Sigmoid colon (tissue), 4 donors: ENCODE measurements at regions not wholly inside any gene's neighbourhood (a gene's known extent, or its start where the extent isn't known, plus 50 kb on each side); places are given as distances from the start of the nearest gene placed in this dataset.

ENCODE experiments used
- POLR2AphosphoS5 ChIP-seq, 4 donors: sonication (generic); formaldehyde crosslinking; IDR thresholded peaks; one replicate each; pipeline ENCODE4 v1.6.1; 2017; ENCODE audit warnings: antibody characterized with exemption in 4 of 4
- TF ChIP-seq, protein P1 (sequence below), 4 experiments: fragments of 450-650 bp in 3 of 4; fragments of 200-600 bp in 1 of 4; IDR thresholded peaks; one replicate each; pipeline ENCODE4 v1.5.1; 2016 to 2019; ENCODE audit warnings: antibody characterized with exemption in 4 of 4, mild to moderate bottlenecking in 3 of 4, moderate library complexity in 2 of 4

- TF ChIP-seq, protein P1, sequence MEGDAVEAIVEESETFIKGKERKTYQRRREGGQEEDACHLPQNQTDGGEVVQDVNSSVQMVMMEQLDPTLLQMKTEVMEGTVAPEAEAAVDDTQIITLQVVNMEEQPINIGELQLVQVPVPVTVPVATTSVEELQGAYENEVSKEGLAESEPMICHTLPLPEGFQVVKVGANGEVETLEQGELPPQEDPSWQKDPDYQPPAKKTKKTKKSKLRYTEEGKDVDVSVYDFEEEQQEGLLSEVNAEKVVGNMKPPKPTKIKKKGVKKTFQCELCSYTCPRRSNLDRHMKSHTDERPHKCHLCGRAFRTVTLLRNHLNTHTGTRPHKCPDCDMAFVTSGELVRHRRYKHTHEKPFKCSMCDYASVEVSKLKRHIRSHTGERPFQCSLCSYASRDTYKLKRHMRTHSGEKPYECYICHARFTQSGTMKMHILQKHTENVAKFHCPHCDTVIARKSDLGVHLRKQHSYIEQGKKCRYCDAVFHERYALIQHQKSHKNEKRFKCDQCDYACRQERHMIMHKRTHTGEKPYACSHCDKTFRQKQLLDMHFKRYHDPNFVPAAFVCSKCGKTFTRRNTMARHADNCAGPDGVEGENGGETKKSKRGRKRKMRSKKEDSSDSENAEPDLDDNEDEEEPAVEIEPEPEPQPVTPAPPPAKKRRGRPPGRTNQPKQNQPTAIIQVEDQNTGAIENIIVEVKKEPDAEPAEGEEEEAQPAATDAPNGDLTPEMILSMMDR (IDR thresholded peaks at IDR 0.05) = no peak
- TF ChIP-seq POLR2AphosphoS5 (IDR thresholded peaks at IDR 0.05) = no peak
Measured at GRCh38 chr3:94323596-94323995, 260.7 kb downstream of the NSUN3 start.
